HuH-7.5 (cell line): ENCODE measurements at regions not wholly inside any gene's neighbourhood (a gene's known extent, or its start where the extent isn't known, plus 50 kb on each side); places are given as distances from the start of the nearest gene placed in this dataset.
"Not testable (repeated sequence)": the region's sequence is repeated elsewhere in the genome, so short reads cannot be mapped to it uniquely, and the experiment has no call there.

Experiments
- DNase-seq: peaks from one replicate; pipeline ENCODE4 v3.0.0; 2011; ENCODE audit warnings: low spot score

- DNase-seq: no peak
Observed at GRCh38 chr14:89697281-89698060, 257.1 kb downstream of the EFCAB11 start.

- no peak for DNase-seq
Observed at GRCh38 chr14:89695846-89696245, 258.7 kb downstream of the EFCAB11 start.

- no peak for DNase-seq
Observed at GRCh38 chr14:89690139-89690538, 264.4 kb downstream of the EFCAB11 start.

- DNase-seq: not testable (repeated sequence)
Observed at GRCh38 chr14:89689711-89690110, 264.8 kb downstream of the EFCAB11 start.

GRCh38 chr14:89688507-89689211, 265.9 kb downstream of the EFCAB11 start:
- DNase-seq: no peak

- DNase-seq: not testable (repeated sequence)
Observed at GRCh38 chr14:89687129-89687528, 267.4 kb downstream of the EFCAB11 start.

GRCh38 chr14:89684139-89684538, 267.1 kb upstream of the FOXN3 start:
- no peak for DNase-seq

- no peak for DNase-seq
Observed at GRCh38 chr14:89681086-89682018, 264.3 kb upstream of the FOXN3 start.

- no peak for DNase-seq
Observed at GRCh38 chr14:89680156-89680555, 263.1 kb upstream of the FOXN3 start.

GRCh38 chr14:89678768-89679167, 261.7 kb upstream of the FOXN3 start:
- DNase-seq: no peak

- DNase-seq: no peak
Observed at GRCh38 chr14:89675590-89675989, 258.6 kb upstream of the FOXN3 start.

- no peak for DNase-seq
Observed at GRCh38 chr14:89674936-89675335, 257.9 kb upstream of the FOXN3 start.

- no peak for DNase-seq
Observed at GRCh38 chr14:89674240-89674639, 257.2 kb upstream of the FOXN3 start.

- no peak for DNase-seq
Observed at GRCh38 chr14:89673512-89674225, 256.6 kb upstream of the FOXN3 start.

- no peak for DNase-seq
Observed at GRCh38 chr14:89672636-89673511, 255.8 kb upstream of the FOXN3 start.

GRCh38 chr14:89669193-89669592, 252.2 kb upstream of the FOXN3 start:
- no peak for DNase-seq

GRCh38 chr14:89667983-89668382, 250.9 kb upstream of the FOXN3 start:
- DNase-seq: no peak

- DNase-seq: not testable (repeated sequence)
Observed at GRCh38 chr14:89665300-89666081, 248.5 kb upstream of the FOXN3 start.

GRCh38 chr14:89661392-89661791, 244.4 kb upstream of the FOXN3 start:
- DNase-seq: no peak
